ENCODE measurements at regions not wholly inside any gene's neighbourhood (a gene's known extent, or its start where the extent isn't known, plus 50 kb on each side); places are given as distances from the start of the nearest gene placed in this dataset.

DNA sequence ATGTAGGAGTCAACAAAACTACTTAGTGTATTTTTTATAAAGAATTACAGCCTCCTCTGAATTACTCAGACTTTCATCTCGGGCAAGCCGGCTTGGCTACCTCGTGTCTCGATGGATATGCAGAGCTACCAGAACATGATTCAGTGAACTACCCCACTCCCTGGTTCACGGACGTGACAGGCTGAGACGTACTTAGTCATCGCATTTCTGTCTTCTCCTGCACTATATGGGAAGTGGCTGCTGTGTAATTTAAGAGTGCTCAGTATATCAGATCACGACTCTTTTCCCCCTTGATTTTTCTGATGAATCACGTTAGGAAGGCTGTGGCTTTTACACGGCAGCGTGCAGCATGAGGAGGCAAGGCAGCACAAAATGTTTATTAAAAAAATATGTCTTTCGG, 302.7 kb upstream of the ZFP64 start:
- BruUV-seq (replicated peaks): no TSS peak
- Histone ChIP-seq H3K9me3 (ENCODE audit: control insufficient read depth, insufficient read depth, low read length) (no peaks in the 10 kb centered on the region), H2BK15ac (ENCODE audit: low read depth, low read length) (no peak overlapping the region), H2BK20ac (ENCODE audit: low read depth, low read length) (0 out of 2 replicates have a peak overlapping the region, but pooled peaks have one; percentile 35), H2BK5ac (ENCODE audit: low read depth, low read length, poor library complexity, severe bottlenecking) (peak overlapping the region; percentile 69), H2BK120ac (ENCODE audit: low read depth, low read length) (peak overlapping the region; percentile 9), H2AFZ (replicated peaks; ENCODE audit: low read length, poor library complexity) (no peak overlapping the region), H3K18ac (ENCODE audit: low read depth, low read length) (no peak overlapping the region), H3K36me3 (ENCODE audit: control insufficient read depth, insufficient read depth, low read length) (no peaks in the 10 kb centered on the region), H3K4ac (ENCODE audit: low read depth, low read length) (no peak overlapping the region; the same call in 1 of the 2 replicates), H3K4me3 (ENCODE audit: insufficient read depth, low read depth, low read length) (no peak overlapping the region), H3K9me1 (ENCODE audit: insufficient read depth, low read length) (peaks cover 16% of the 10 kb centered on the region), H3K4me1 (ENCODE audit: control insufficient read depth, insufficient read depth, low read length) (peaks cover 11% of the 10 kb centered on the region), H3K9ac (ENCODE audit: low read depth, low read length) (peak overlapping the region; percentile 15; the same call in 1 of the 2 replicates), H2AK5ac (ENCODE audit: low read depth, low read length) (no peak overlapping the region), H3K23ac (ENCODE audit: low read depth, low read length) (no peak overlapping the region), H4K91ac (ENCODE audit: insufficient read depth, low read depth, low read length) (no peak overlapping the region), H3K56ac (ENCODE audit: extremely low read depth, insufficient read depth, low read length) (no peak overlapping the region), H2AK9ac (replicated peaks; ENCODE audit: low read depth, low read length, poor library complexity) (no peak overlapping the region), H3K27me3 (ENCODE audit: control insufficient read depth, insufficient read depth, low read length) (no peaks in the 10 kb centered on the region), H4K8ac (ENCODE audit: low read depth in 2 of 2, low read length in 2 of 2) (0 out of 4 replicates have a peak overlapping the region, but pooled peaks of 1 of the 2 experiments have one; percentile 7), H3K4me2 (ENCODE audit: low read depth, low read length) (peak overlapping the region; percentile 9), H3K14ac (replicated peaks; ENCODE audit: low read depth, low read length) (no peak overlapping the region), H4K5ac (ENCODE audit: low read depth, low read length) (no peak overlapping the region), H4K20me1 (ENCODE audit: insufficient read depth, low read length) (no peaks in the 10 kb centered on the region), H3K27ac (ENCODE audit: insufficient read depth, low read length) (peak overlapping the region; percentile 1; the same call in 1 of the 2 replicates), H3K79me1 (ENCODE audit: low read depth in 1 of 2, low read length in 2 of 2) (0 out of 4 replicates have a peak, but pooled peaks cover 0 to 3% of the 10 kb centered on the region in 2 experiments)
- in situ Hi-C loops (cut with MboI; ENCODE audit: low sequenced_read_pairs) (loop anchor here (25.0 kb wide), 1 partner anchor 1443 kb away; no protein-coding TSS in a partner anchor), intact Hi-C loops (cut with micrococcal nuclease) (loop anchor here (5.0 kb wide), 2 partner anchors 38 to 42 kb away; no protein-coding TSS in a partner anchor), dilution Hi-C loops (cut with HindIII; ENCODE audit: low sequenced_read_pairs, unreplicated experiment) (no loop called here)
- WGBS, 2 experiments (ENCODE audit: extremely low coverage in 2 of 2, insufficient read length in 1 of 2): no CpG with 5 or more reads among the region's 13 CpGs
- POLR2A ChIA-PET (ENCODE audit: unreplicated experiment): interaction anchor here (0.5 kb wide), 1 partner anchor 11 kb away, joined by 3 read pairs; no protein-coding TSS in a partner anchor
- TF ChIP-seq SMC3 (IDR thresholded peaks at IDR 0.05; ENCODE audit: low read depth, low read length) (no peak), MAZ (IDR thresholded peaks at IDR 0.05; ENCODE audit: borderline replicate concordance, low read depth, low read length) (0 out of 2 replicates have a peak, but pooled peaks have one; percentile 17), MAFK (IDR thresholded peaks at IDR 0.05; ENCODE audit: low read depth, low read length) (peak; percentile 62), BHLHE40 (IDR thresholded peaks at IDR 0.05; ENCODE audit: low read depth, low read length) (peak; percentile 65; the same call in 1 of the 2 replicates), CHD1 (IDR thresholded peaks at IDR 0.05; ENCODE audit: low read depth, low read length) (no peak), MXI1 (IDR thresholded peaks at IDR 0.05; ENCODE audit: borderline replicate concordance, low read depth, low read length) (peak; percentile 82), POLR2A (IDR thresholded peaks at IDR 0.05; ENCODE audit: low read depth, low read length) (no peak; the same call in 1 of the 2 replicates), CEBPB (IDR thresholded peaks at IDR 0.05; ENCODE audit: low read depth, low read length) (no peak), NFE2L2 (IDR thresholded peaks at IDR 0.05; ENCODE audit: low read depth, low read length) (peak; percentile 51; the same call in 1 of the 2 replicates), RCOR1 (IDR thresholded peaks at IDR 0.05; ENCODE audit: insufficient replicate concordance, low read length) (peak; percentile 32), RFX5 (IDR thresholded peaks at IDR 0.05; ENCODE audit: low read depth, low read length) (no peak), RAD21 (IDR thresholded peaks at IDR 0.05; ENCODE audit: low read length) (0 out of 2 replicates have a peak, but pooled peaks have one; percentile 17), FOS (IDR thresholded peaks at IDR 0.05; ENCODE audit: low read depth, low read length) (peak; percentile 87), CTCF (conservative IDR thresholded peaks at IDR 0.05; ENCODE audit: low read depth, low read length) (no peak)
- TF ChIP-seq, protein P1, sequence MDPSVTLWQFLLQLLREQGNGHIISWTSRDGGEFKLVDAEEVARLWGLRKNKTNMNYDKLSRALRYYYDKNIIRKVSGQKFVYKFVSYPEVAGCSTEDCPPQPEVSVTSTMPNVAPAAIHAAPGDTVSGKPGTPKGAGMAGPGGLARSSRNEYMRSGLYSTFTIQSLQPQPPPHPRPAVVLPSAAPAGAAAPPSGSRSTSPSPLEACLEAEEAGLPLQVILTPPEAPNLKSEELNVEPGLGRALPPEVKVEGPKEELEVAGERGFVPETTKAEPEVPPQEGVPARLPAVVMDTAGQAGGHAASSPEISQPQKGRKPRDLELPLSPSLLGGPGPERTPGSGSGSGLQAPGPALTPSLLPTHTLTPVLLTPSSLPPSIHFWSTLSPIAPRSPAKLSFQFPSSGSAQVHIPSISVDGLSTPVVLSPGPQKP (IDR thresholded peaks at IDR 0.05; ENCODE audit: borderline replicate concordance, low read depth, low read length): no peak
- TF ChIP-seq, protein P2, sequence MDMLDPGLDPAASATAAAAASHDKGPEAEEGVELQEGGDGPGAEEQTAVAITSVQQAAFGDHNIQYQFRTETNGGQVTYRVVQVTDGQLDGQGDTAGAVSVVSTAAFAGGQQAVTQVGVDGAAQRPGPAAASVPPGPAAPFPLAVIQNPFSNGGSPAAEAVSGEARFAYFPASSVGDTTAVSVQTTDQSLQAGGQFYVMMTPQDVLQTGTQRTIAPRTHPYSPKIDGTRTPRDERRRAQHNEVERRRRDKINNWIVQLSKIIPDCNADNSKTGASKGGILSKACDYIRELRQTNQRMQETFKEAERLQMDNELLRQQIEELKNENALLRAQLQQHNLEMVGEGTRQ (IDR thresholded peaks at IDR 0.05; ENCODE audit: low read depth, low read length): no peak
- ATAC-seq (ENCODE audit: low read depth): peak; percentile 86
- CTCF ChIA-PET: no interaction called here
- DNase-seq: peak; percentile 98

Data from IMR-90 (cell line).